Effector memory CD4-positive, alpha-beta T cell (primary cell): ENCODE measurements at regions not wholly inside any gene's neighbourhood (a gene's known extent, or its start where the extent isn't known, plus 50 kb on each side); places are given as distances from the start of the nearest gene placed in this dataset.

ENCODE experiments used
- DNase-seq, 3 donors: peaks; one replicate each; pipeline ENCODE4 v3.0.0-alpha.2; 2020
- H3K27ac ChIP-seq: 2 replicates; pipeline ENCODE4 v1.7.0; 2013; ENCODE audit warnings: mild to moderate bottlenecking, low read length, moderate library complexity; ENCODE audit not compliant: insufficient read depth, poor library complexity, severe bottlenecking
- H3K27me3 ChIP-seq: replicated peaks from 2 replicates; pipeline ENCODE4 v1.7.0; 2013; ENCODE audit warnings: mild to moderate bottlenecking, low read length; ENCODE audit not compliant: insufficient read depth, control insufficient read depth, poor library complexity, severe bottlenecking
- H3K36me3 ChIP-seq: 2 replicates; pipeline ENCODE4 v1.7.0; 2013; ENCODE audit warnings: mild to moderate bottlenecking, low read length, moderate library complexity; ENCODE audit not compliant: control insufficient read depth, insufficient read depth
- H3K4me1 ChIP-seq: 2 replicates; pipeline ENCODE4 v1.7.0; 2013; ENCODE audit warnings: low read length, mild to moderate bottlenecking; ENCODE audit not compliant: control insufficient read depth, insufficient read depth, poor library complexity, severe bottlenecking
- H3K4me3 ChIP-seq: 2 replicates; pipeline ENCODE4 v1.7.0; 2013; ENCODE audit warnings: low read length, low read depth, mild to moderate bottlenecking; ENCODE audit not compliant: insufficient read depth, poor library complexity, severe bottlenecking
- H3K9me3 ChIP-seq: 2 replicates; pipeline ENCODE4 v1.7.0; 2013; ENCODE audit warnings: mild to moderate bottlenecking, low read length, moderate library complexity; ENCODE audit not compliant: control insufficient read depth

GRCh38 chr5:138649775-138650174, 74.6 kb upstream of the HSPA9 start:
- no peaks in the 10 kb centered on the region for H3K9me3 ChIP-seq
- H3K4me3 ChIP-seq, result no peak overlapping the region
- H3K27ac ChIP-seq, result no peak overlapping the region
- peaks cover 10% of the 10 kb centered on the region for H3K4me1 ChIP-seq
- peaks cover 68% of the 10 kb centered on the region for H3K27me3 ChIP-seq
- no peak for DNase-seq
- H3K36me3 ChIP-seq, result no peaks in the 10 kb centered on the region

DNA sequence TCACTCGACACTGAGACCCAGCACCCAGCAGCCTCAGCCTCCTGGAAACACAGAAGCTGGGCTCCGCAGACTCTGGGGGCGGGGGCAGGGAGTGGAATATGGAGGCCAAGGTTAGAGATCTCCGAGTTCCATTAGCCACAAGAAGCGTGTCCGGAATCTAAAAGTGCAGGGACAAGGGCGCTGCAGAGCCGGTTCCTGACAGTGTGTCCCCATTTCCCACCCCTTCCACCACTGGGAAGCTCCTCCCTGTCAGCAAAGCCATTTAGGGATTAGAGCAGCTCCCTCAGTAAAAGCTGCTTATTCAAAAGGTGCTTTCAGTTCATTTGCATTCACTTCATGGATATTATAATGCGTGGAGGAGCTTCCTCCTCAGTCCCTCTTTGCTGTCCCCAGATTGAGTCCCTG, 74.1 kb upstream of the HSPA9 start:
- no peak for DNase-seq
- Histone ChIP-seq H3K9me3 (no peaks in the 10 kb centered on the region), H3K4me1 (peaks cover 5% of the 10 kb centered on the region), H3K36me3 (no peaks in the 10 kb centered on the region), H3K27me3 (peaks cover 68% of the 10 kb centered on the region), H3K27ac (no peak overlapping the region), H3K4me3 (no peak overlapping the region)

DNA sequence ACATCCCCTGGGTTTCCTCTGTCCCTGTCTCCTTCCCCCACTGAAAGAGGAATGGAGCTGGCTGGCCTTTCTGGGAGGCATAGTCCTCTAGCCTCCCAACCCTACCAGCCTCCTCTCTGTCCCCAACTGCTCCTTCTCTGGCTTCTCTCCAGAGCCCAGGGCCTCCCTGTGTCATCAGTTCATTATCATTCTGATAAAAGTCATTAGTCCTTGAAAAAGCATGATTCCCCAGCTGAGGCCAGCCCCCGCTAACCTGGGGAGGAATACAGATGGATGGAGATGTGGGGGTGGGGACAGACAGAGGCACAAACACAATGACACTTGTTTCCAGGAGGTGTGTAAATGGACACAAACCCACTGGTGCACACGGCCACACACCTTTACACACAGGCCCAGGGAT, 73.6 kb upstream of the HSPA9 start:
- Histone ChIP-seq H3K27me3 (peaks cover 67% of the 10 kb centered on the region), H3K4me1 (peaks cover under 1% of the 10 kb centered on the region), H3K27ac (no peak overlapping the region), H3K4me3 (no peak overlapping the region), H3K9me3 (no peaks in the 10 kb centered on the region), H3K36me3 (no peaks in the 10 kb centered on the region)
- no peak for DNase-seq

- H3K36me3 ChIP-seq, result no peaks in the 10 kb centered on the region
- no peaks in the 10 kb centered on the region for H3K4me1 ChIP-seq
- H3K4me3 ChIP-seq, result no peak overlapping the region
- no peak for DNase-seq
- peaks cover 58% of the 10 kb centered on the region for H3K27me3 ChIP-seq
- H3K9me3 ChIP-seq, result no peaks in the 10 kb centered on the region
- no peak overlapping the region for H3K27ac ChIP-seq
Observed at GRCh38 chr5:138647794-138648410, 72.7 kb upstream of the HSPA9 start.

DNA sequence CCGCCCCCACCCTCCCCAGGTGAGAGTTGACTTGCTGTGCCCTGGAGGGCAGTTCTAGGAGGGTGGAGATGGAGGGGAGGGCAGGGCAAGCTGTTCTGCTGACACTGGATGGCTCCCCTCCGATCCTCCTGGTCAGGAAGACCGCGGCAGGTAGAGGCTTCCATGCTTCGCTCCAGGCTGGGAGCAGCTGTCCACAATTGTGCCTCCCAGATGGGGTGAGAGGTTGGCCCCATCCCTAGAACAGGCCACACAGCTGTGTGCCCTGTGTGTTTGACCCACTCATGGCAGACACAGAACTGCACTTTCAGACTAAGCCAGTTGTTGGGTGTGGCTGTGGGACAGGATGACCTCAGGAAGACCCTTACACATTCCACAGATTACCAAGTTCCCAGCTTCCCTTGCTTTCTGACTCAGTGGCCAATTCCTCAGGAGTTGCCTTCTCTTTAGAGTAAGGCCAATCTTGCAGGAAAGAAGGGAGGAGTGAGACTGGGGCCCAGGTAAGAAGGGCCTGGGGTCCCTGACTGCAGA, 72.1 kb upstream of the HSPA9 start:
- H3K36me3 ChIP-seq, result no peaks in the 10 kb centered on the region
- DNase-seq, result no peak
- no peaks in the 10 kb centered on the region for H3K9me3 ChIP-seq
- peaks cover 55% of the 10 kb centered on the region for H3K27me3 ChIP-seq
- no peak overlapping the region for H3K27ac ChIP-seq
- H3K4me1 ChIP-seq, result no peaks in the 10 kb centered on the region
- H3K4me3 ChIP-seq, result no peak overlapping the region

DNA sequence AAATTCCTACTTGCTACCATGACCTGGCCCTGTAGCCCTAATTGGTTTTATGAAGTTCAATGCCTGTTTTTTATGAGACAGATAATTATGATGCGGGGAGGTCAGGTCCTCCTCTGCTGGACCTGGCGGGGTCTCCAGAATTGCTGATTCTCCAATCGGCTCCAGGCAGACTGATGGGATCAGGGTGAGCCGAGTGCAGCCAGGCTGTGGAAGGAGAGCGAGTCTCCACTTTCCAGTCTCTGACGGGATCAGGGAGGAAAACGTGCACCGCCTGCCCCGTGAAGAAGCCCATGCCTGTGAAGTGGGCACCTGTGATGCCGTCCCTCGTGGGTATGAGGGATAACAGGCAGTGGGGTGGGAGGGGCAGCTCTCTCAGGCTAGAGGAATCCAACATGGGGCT, 71.5 kb upstream of the HSPA9 start:
- DNase-seq, result no peak
- Histone ChIP-seq H3K4me1 (no peaks in the 10 kb centered on the region), H3K4me3 (no peak overlapping the region), H3K27ac (no peak overlapping the region), H3K36me3 (no peaks in the 10 kb centered on the region), H3K9me3 (no peaks in the 10 kb centered on the region), H3K27me3 (peaks cover 52% of the 10 kb centered on the region)

DNA sequence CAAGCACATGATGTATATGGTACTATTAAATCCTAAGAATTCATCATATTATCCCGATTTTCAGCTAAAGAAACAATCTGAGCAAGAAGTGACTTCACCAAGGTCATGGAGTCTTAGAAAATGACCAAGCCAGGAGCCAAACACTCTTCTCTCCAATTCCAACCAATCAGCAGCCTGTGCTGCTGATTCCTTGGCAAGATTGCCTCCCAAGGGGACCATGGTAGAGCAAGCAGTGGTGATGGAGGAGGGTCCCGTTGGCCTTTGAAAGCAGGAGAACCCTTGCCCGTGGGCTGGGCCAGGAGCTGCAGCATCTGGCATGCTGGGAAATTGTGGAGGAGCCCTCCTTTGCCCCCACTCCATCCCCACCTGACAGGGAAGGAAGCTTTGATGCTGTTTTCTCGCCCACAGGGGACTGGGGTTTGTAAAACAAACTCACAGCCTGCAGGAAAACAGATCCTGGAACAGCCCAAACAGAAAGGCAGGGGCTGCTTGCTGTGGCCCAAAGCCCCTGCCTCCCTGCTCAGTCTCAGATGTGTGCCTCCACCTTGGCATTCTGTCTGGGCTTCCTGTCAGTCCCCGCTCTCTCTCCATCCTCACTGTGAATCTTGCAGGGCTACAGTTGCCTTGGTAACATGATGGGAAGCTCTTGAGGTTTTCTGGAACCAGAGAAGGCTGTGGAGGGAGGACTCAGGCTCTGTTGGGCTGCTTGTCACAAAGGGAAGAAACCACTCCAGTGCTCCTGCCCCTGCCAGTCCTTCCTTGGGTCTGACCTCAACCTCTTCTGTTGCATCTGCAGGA, 70.8 kb upstream of the HSPA9 start:
- Histone ChIP-seq H3K36me3 (no peaks in the 10 kb centered on the region), H3K27me3 (peaks cover 45% of the 10 kb centered on the region), H3K27ac (no peak overlapping the region), H3K9me3 (no peaks in the 10 kb centered on the region), H3K4me3 (no peak overlapping the region), H3K4me1 (no peaks in the 10 kb centered on the region)
- no peak for DNase-seq

DNA sequence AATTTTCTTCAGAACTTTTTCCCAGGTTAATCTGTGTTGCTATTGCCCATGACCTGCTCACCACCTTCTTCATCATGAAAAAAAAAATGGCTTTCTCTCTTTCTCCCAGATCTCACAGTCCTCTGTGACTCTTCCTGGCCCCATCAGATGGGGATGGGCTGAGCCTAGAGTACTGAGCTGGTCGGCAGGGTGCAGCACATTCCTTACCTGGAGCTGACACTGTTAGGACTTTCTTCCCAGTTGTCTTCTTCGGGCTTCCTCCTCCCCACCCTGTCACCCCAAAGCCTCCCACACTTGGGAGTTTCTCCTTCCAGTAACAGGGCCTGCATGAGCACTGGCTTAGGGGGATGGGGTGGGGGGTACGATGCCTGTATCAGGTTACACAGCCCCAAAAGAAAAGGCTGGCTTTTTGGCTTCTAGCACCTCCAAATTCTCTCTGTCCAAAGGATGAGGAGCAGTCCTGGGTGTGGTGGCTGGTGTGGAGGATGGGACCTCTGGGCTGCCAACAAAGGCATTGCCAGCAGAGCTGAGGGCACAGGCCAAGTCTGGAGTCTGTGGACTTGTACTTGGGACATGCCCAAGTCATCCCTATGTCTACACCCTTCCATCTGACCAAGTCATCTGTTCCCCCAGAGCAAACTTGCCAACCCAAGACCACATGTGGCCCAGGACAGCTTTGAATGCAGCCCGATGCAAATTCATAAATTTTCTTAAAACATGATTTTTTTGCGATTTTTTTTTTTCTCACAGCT, 68.0 kb upstream of the HSPA9 start:
- Histone ChIP-seq H3K9me3 (no peaks in the 10 kb centered on the region), H3K4me1 (no peaks in the 10 kb centered on the region), H3K4me3 (no peak overlapping the region), H3K36me3 (no peaks in the 10 kb centered on the region), H3K27ac (no peak overlapping the region), H3K27me3 (peaks cover 29% of the 10 kb centered on the region)
- DNase-seq, result no peak

DNA sequence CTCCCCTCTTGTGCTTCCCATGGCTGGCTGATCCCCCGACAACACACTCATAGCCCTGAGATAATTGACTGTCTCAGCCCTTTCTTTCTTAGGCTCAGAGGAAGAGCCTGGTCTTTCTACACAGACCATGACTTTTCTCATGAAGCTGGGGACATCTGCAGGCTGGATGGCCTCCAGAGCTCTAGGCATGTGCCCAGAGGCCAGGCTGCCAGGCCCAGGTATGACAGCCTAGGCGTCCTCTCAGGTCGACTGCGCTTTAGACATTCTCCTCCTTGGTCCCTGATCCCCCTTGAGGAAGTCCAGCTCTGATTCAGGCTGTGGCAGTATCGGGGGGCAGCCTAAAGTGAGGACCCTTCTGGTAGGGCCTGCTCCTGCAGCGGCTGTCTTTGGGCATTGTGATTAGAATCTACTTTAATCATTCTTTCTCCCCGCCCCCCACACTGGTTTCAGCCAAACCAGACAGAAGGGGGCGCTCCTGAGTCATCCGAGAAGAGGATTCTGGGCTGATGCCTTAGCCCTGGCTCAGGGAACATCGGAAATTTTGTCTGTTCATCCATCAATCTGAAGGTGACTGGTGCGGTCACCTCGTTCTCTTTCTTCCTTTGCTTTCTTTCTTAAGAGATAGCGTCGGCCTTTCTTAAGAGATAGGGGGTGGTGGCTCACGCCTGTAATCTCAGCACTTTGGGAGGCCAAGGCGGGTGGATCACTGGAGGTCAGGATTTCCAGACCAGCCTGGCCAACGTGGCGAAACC, 66.5 kb upstream of the HSPA9 start:
- H3K36me3 ChIP-seq, result no peaks in the 10 kb centered on the region
- DNase-seq, result peak; percentile 34 to 60 (median 48)
- H3K27ac ChIP-seq, result no peak overlapping the region
- H3K4me1 ChIP-seq, result no peaks in the 10 kb centered on the region
- no peaks in the 10 kb centered on the region for H3K9me3 ChIP-seq
- H3K27me3 ChIP-seq, result peaks cover 22% of the 10 kb centered on the region
- no peak overlapping the region for H3K4me3 ChIP-seq
